SU-DHL-6 (cell line): ENCODE measurements at regions not wholly inside any gene's neighbourhood (a gene's known extent, or its start where the extent isn't known, plus 50 kb on each side); places are given as distances from the start of the nearest gene placed in this dataset.

Source experiments
- H2AFZ ChIP-seq: fragments of 200-600 bp; sonication (generic); 2 replicates; pipeline ENCODE4 v1.6.1; 2014; ENCODE audit warnings: low read depth, mild to moderate bottlenecking, moderate library complexity, mixed read lengths, antibody characterized with exemption, low read length; ENCODE audit not compliant: severe bottlenecking
- H3F3A ChIP-seq: fragments of 200-600 bp; shearing (Covaris generic); 2 replicates; pipeline ENCODE4 v1.6.0; 2016; ENCODE audit warnings: antibody characterized with exemption, mild to moderate bottlenecking; ENCODE audit not compliant: insufficient read depth
- H3K27ac ChIP-seq: fragments of 200-600 bp; sonication (generic); 2 replicates; pipeline ENCODE4 v1.5.1; 2016; ENCODE audit warnings: low read depth, mild to moderate bottlenecking, low read length, moderate library complexity, mixed read lengths
- H3K27me3 ChIP-seq: fragments of 200-600 bp; sonication (generic), shearing (Covaris generic); 2 replicates; pipeline ENCODE4 v1.6.0; 2014; ENCODE audit warnings: mild to moderate bottlenecking, low read length
- H3K36me3 ChIP-seq: fragments of 200-600 bp; sonication (generic); 2 replicates; pipeline ENCODE4 v1.6.1; 2014; ENCODE audit warnings: mild to moderate bottlenecking, low read length, mixed read lengths
- H3K4me2 ChIP-seq: fragments of 300-600, 200-600 bp; shearing (Covaris generic), sonication (generic); 2 replicates; pipeline ENCODE4 v1.6.0; 2014; ENCODE audit warnings: low read length, low read depth, mild to moderate bottlenecking; ENCODE audit not compliant: poor library complexity, severe bottlenecking
- H3K4me3 ChIP-seq: fragments of 200-600 bp; sonication (generic); 2 replicates; pipeline ENCODE4 v1.5.1; 2014; ENCODE audit warnings: antibody characterized with exemption, low read length, mild to moderate bottlenecking, mixed read lengths; ENCODE audit not compliant: insufficient read depth, poor library complexity, severe bottlenecking
- H3K79me2 ChIP-seq: fragments of 200-600 bp; sonication (generic); 2 replicates; pipeline ENCODE4 v1.6.1; 2014; ENCODE audit warnings: mild to moderate bottlenecking, low read length, moderate library complexity; ENCODE audit not compliant: insufficient read depth
- H3K9ac ChIP-seq: fragments of 200-600 bp; sonication (generic); 2 replicates; pipeline ENCODE4 v1.7.0; 2014; ENCODE audit warnings: mild to moderate bottlenecking, low read length
- H3K9me2 ChIP-seq: fragments of 200-600 bp; sonication (generic); replicated peaks from 2 replicates; pipeline ENCODE4 v1.6.1; 2014; ENCODE audit warnings: low read length; ENCODE audit not compliant: insufficient read depth
- H3K9me3 ChIP-seq: fragments of 200-600 bp; sonication (generic); 2 replicates; pipeline ENCODE4 v1.6.1; 2014; ENCODE audit warnings: low read length, mixed read lengths; ENCODE audit not compliant: insufficient read depth
- H4K20me1 ChIP-seq: fragments of 200-600 bp; sonication (generic); 2 replicates; pipeline ENCODE4 v1.6.1; 2014; ENCODE audit warnings: low read depth, mild to moderate bottlenecking, antibody characterized with exemption, low read length, moderate library complexity, mixed read lengths
- CTCF ChIP-seq: fragments of 200-600 bp; sonication (generic); IDR thresholded peaks from one replicate; pipeline ENCODE4 v1.5.1; 2017; ENCODE audit warnings: antibody characterized with exemption, mild to moderate bottlenecking, low read length, moderate library complexity; ENCODE audit not compliant: insufficient read depth, poor library complexity, severe bottlenecking
- EZH2phosphoT487 ChIP-seq: fragments of 200-600 bp; sonication (generic), shearing (Covaris generic); conservative IDR thresholded peaks from 2 replicates; pipeline ENCODE4 v1.6.1; 2018; ENCODE audit warnings: mild to moderate bottlenecking, antibody characterized with exemption, low read length, moderate library complexity, mixed read lengths

GRCh38 chr13:53310786-53311185, 282.2 kb downstream of the OLFM4 start:
- H3K9ac ChIP-seq: no peak overlapping the region
- H3K27ac ChIP-seq: no peak overlapping the region
- no peaks in the 10 kb centered on the region for H4K20me1 ChIP-seq
- H3K9me2 ChIP-seq: no peaks in the 10 kb centered on the region
- no peak overlapping the region for H3K4me3 ChIP-seq
- H2AFZ ChIP-seq: no peak overlapping the region
- H3K9me3 ChIP-seq: no peaks in the 10 kb centered on the region
- H3K79me2 ChIP-seq: no peaks in the 10 kb centered on the region
- no peak overlapping the region for H3K4me2 ChIP-seq
- TF ChIP-seq EZH2phosphoT487: no peak
- no peak for TF ChIP-seq CTCF
- H3K27me3 ChIP-seq: no peaks in the 10 kb centered on the region
- H3K36me3 ChIP-seq: no peaks in the 10 kb centered on the region
- no peaks in the 10 kb centered on the region for H3F3A ChIP-seq

GRCh38 chr13:53311561-53311960, 282.9 kb downstream of the OLFM4 start:
- H3K9me2 ChIP-seq: no peaks in the 10 kb centered on the region
- H3F3A ChIP-seq: no peaks in the 10 kb centered on the region
- no peaks in the 10 kb centered on the region for H3K79me2 ChIP-seq
- no peak for TF ChIP-seq EZH2phosphoT487
- no peak for TF ChIP-seq CTCF
- H4K20me1 ChIP-seq: no peaks in the 10 kb centered on the region
- no peaks in the 10 kb centered on the region for H3K36me3 ChIP-seq
- H3K9ac ChIP-seq: no peak overlapping the region
- no peak overlapping the region for H3K4me3 ChIP-seq
- no peaks in the 10 kb centered on the region for H3K27me3 ChIP-seq
- no peak overlapping the region for H3K4me2 ChIP-seq
- no peak overlapping the region for H3K27ac ChIP-seq
- no peak overlapping the region for H2AFZ ChIP-seq
- no peaks in the 10 kb centered on the region for H3K9me3 ChIP-seq

- no peaks in the 10 kb centered on the region for H3K9me2 ChIP-seq
- H3K27me3 ChIP-seq: no peaks in the 10 kb centered on the region
- no peak overlapping the region for H3K27ac ChIP-seq
- TF ChIP-seq CTCF: no peak
- no peak for TF ChIP-seq EZH2phosphoT487
- no peaks in the 10 kb centered on the region for H3K36me3 ChIP-seq
- no peaks in the 10 kb centered on the region for H4K20me1 ChIP-seq
- H2AFZ ChIP-seq: no peak overlapping the region
- H3K79me2 ChIP-seq: no peaks in the 10 kb centered on the region
- H3F3A ChIP-seq: no peaks in the 10 kb centered on the region
- H3K9ac ChIP-seq: no peak overlapping the region
- no peak overlapping the region for H3K4me3 ChIP-seq
- no peaks in the 10 kb centered on the region for H3K9me3 ChIP-seq
- H3K4me2 ChIP-seq: no peak overlapping the region
Observed at GRCh38 chr13:53321296-53321801, 292.7 kb downstream of the OLFM4 start.
